Epidermal melanocyte (primary cell): ENCODE measurements at regions not wholly inside any gene's neighbourhood (a gene's known extent, or its start where the extent isn't known, plus 50 kb on each side); places are given as distances from the start of the nearest gene placed in this dataset.

ENCODE experiments used
- DNase-seq: peaks from one replicate; pipeline ENCODE4 v3.0.0; 2011; ENCODE audit warnings: low spot score; ENCODE audit not compliant: insufficient read length

DNA sequence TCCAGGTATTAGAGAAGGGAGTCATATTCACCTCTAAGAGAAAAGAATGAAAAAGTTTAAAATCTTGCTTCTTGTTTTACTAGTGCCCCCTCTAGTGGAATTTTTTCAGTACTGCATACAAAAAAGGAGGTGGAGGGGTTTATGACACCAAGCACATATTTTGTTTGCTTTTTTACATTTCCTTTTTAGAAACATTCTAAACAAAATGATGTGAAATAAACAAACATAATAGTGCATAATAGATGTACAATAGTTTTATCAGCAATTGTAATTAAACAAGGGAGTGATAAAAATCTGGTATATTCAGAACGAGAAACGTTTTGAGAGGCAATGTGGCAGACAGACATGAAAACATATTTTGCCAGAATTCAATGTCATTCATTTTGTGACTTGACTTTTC, 111.0 kb upstream of the TFAP2D start:
- DNase-seq = no peak

DNA sequence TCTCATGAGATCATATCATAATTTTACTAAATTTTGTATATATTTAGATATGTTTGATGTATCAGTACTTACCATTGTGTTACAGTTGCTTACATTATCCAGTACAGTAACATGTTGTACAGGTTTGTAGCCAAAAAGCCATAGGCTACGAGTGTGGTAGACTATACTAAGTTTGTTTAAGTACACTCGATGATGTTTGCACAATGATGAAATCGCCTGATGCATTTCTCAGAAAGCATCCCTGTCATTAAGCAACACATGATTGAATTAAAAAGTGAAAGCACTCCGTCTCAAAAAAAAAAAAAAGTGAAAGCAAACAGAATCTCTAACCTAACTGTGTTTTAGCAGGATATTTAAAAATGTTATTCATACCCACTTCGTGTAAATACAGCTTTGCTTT, 104.9 kb upstream of the TFAP2D start:
- no peak for DNase-seq

DNA sequence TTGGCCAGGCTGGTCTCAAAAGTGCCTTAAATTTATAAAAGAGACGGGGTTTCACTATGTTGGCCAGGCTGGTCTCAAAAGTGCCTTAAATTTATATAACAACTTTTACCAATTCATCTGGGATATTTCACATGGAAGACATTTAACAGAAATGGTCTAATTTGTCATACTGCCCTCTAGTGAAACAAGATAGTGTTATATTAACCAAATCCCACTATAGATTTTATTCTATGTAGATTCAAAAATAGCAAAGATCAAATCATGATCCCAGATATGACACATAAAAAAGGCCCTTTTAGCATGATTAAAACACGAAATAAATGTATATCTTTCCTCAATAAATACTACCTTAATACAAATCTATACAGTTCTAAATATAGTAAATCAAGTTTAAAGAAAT, 102.8 kb upstream of the TFAP2D start:
- DNase-seq = no peak

DNA sequence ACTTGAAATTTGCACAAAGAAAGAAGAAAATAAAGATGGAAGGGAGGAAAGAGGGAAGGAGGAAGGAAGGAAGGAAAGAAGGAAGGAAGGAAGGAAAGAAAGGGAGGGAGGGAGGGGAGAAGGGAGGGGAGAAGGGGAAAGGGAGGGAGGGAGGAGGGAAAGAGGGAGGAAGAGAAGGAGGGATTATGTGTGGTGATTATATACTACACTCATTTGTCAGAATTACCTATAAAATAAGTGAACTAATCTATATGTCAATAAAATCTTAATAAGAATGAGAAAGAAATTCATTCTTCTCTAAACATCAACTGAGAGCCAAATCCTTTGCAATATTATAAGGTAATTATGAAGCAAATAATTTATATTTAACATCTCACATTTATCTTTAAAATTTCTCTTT, 77.9 kb upstream of the TFAP2D start:
- DNase-seq = no peak

DNA sequence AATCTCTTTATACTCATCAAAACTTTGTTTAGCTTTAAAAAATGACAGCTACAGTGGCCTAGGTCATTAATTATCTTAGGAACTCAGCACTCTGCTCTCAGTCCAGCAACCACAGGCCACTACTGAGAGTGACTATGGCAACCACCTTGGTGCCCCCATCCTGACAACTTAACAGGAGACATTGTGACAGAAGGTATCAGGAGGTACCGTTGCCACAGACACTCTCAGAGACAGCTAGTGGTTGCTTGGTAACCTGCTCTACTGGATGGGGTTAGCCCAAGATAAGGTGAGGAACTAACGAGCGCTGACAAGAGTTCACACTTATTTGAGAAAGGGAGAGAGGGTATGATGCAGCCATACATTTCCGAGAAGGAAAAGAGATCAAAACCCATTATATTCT, 76.1 kb upstream of the TFAP2D start:
- DNase-seq = no peak

DNA sequence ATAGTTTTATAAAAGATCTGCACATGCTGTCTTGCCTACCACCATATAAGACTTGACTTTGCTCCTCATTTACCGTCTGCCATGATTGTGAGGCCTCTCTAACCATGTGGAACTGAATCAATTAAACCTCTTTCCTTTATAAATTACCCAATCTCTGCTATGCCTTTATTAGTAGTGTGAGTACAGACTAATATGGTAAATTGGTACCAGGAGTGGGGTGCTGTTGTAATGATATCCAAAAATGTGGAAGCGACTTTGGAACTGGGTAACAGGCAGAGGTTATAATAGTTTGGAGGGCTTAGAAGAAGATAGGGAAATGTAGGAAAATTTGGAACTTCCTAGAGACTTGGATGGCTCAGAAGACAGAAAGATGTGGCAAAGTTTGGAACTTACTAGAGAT, 64.2 kb upstream of the TFAP2D start:
- no peak for DNase-seq

DNA sequence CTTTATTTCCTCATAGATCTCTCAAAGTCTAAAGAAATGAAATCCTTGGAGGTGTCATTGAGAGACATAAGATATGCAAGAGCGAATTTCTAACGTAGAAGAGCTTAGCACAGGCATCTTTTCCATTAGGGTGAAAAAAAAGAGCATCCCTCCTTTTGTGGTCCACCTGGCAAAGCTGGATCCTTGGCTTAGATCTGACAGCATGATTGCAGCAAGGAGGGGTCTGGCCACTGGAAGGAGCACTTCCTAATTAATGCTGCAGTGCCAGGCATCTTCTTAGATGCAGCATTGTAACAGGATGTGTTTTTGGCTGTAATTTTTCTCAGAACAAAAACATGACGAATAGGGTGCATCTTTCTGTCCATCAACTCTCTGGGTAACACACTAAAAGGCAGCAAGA, 60.1 kb upstream of the TFAP2D start:
- no peak for DNase-seq

DNA sequence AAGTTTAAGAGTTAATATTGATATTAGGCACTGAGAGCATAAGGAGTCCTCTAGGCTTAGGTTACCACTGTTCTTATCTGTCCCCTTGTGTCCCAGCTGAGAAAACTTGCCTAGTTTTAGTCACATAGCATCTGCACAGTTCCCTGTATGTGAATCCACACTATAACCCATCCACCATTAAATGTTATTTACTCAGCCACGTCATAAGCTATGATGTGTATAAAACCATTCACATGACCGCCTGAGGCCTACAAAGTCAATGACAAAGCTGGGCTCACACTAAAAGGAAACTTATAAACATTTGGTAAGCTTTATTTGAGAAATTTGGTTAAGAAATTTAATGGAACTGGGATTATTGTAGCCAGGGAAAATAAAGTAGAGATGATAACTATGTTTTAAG, 59.2 kb upstream of the TFAP2D start:
- no peak for DNase-seq

DNA sequence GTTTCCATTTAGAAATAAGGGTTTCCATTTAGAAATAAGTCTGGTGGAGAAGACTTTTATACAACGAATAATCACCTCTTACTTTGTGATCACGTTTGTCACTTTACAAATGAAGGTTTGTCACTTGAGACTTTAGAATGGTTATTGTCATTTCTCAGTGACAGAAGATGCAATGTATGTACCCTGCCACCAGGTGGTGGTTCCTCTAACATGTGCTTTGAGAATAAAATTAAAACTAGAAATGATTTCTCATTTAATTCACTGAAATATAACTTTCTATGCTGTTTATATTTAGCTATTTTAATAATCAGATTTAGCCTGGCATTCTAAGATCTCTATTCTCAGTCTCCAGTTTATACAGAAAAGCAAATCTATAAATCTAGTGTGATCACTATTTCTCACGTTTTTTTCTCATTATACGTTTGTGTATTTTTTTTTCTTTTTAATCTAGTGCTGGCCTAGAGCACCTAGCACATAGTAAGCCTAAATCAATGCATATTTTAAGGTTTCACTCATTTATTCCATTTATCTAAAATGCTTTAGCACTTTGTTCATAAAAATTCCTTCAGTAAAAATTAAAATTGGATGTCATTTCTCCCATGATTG, 57.4 kb upstream of the TFAP2D start:
- no peak for DNase-seq

DNA sequence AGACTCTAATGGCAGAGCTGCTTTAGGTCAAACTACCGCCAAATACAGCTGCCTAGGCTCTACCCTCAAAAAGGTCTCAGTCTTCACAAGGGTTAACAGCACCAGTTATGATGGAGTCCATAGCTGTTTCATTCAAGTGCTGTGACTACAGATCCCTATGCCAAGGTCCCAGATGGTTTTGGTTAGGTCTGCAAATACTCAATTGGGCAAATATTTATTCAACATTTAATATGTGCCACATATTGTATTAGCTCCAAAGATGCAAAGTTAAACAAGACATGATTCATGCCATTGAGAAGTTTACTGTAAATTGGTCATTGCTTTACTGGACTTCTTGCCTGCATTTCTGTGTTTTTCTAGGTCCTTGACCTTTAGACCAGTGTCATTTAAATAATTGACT, 55.8 kb upstream of the TFAP2D start:
- DNase-seq = no peak

DNA sequence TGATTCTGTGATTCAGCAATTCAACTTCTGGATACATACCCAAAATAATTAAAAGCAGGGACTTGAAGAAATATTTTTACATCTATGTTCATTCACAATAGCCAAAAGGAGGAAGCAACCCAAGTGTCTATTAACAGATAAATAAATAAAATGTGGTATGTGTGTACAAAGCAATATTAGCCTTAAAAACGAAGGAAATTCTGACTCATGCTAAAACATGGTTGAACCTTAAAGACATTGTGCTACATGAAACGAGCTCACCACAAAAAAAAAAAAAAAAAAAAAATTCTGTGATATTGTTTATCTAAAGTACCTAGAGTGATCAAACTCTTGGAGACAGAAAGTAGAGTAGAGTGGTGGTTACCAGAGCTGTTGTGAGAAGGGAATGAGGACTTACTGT, 54.8 kb upstream of the TFAP2D start:
- no peak for DNase-seq

DNA sequence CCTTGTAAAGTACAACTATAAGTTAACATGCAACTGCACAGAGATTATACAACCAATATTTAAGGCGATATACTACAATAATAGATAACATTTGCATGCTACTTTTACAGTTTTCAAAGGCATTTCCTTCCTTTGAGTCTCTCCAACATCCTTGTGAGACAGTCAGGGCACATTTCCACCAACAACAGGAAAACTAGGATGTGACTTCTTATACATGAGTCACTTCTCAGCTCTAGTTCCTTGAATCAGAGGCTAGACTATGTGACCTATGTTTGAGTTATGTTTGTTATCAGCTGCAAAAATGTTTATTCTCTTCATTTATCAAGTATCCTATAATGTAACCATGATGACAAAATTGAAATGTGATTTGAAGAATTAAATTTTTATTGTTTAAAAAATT, 51.7 kb upstream of the TFAP2D start:
- no peak for DNase-seq
